Ishikawa (cell line): ENCODE measurements at regions not wholly inside any gene's neighbourhood (a gene's known extent, or its start where the extent isn't known, plus 50 kb on each side); places are given as distances from the start of the nearest gene placed in this dataset.

Experiments used
- CEBPB ChIP-seq: IDR thresholded peaks from 2 replicates; pipeline ENCODE4 v1.6.1; 2012
- CREB1 ChIP-seq: IDR thresholded peaks from 2 replicates; pipeline ENCODE4 v1.6.1; 2012; ENCODE audit warnings: low read depth
- EGR1 ChIP-seq: IDR thresholded peaks from 2 replicates; pipeline ENCODE4 v1.6.1; 2012
- EP300 ChIP-seq: IDR thresholded peaks from 2 replicates; pipeline ENCODE4 v1.6.1; 2012; ENCODE audit warnings: borderline replicate concordance
- FOXM1 ChIP-seq: IDR thresholded peaks from 2 replicates; pipeline ENCODE4 v1.6.1; 2012; ENCODE audit warnings: low read depth, borderline replicate concordance
- MAX ChIP-seq: IDR thresholded peaks from 2 replicates; pipeline ENCODE4 v1.6.1; 2012
- NFIC ChIP-seq: IDR thresholded peaks from 2 replicates; pipeline ENCODE4 v1.6.1; 2012
- RAD21 ChIP-seq: IDR thresholded peaks from 2 replicates; pipeline ENCODE4 v1.6.1; 2012; ENCODE audit warnings: low read depth
- REST ChIP-seq: IDR thresholded peaks from 2 replicates; pipeline ENCODE4 v1.6.1; 2012; ENCODE audit warnings: low read depth, mild to moderate bottlenecking
- TAF1 ChIP-seq: IDR thresholded peaks from 2 replicates; pipeline ENCODE4 v1.6.1; 2012; ENCODE audit warnings: low read depth, mild to moderate bottlenecking
- TCF12 ChIP-seq: IDR thresholded peaks from 2 replicates; pipeline ENCODE4 v1.6.1; 2012; ENCODE audit warnings: low read depth
- TEAD4 ChIP-seq: IDR thresholded peaks from 2 replicates; pipeline ENCODE4 v1.6.1; 2012
- USF1 ChIP-seq: IDR thresholded peaks from 2 replicates; pipeline ENCODE4 v1.6.1; 2012
- YY1 ChIP-seq: IDR thresholded peaks from 2 replicates; pipeline ENCODE4 v1.6.1; 2012; ENCODE audit warnings: low read depth
- ZBTB7A ChIP-seq: IDR thresholded peaks from 2 replicates; pipeline ENCODE4 v1.6.1; 2012; ENCODE audit warnings: low read depth

GRCh38 chr2:228625481-228625880 is 444.0 kb upstream of the SPHKAP start:
- TF ChIP-seq CREB1 (no peak), TEAD4 (no peak), REST (no peak), YY1 (no peak), RAD21 (no peak), FOXM1 (no peak), TCF12 (no peak), EP300 (no peak), USF1 (no peak), CEBPB (no peak), EGR1 (no peak), TAF1 (no peak)

- TF ChIP-seq FOXM1, result no peak
- no peak for TF ChIP-seq NFIC
- no peak for TF ChIP-seq RAD21
Observed at GRCh38 chr2:228624733-228625132, 443.2 kb upstream of the SPHKAP start.

GRCh38 chr2:228615496-228615895 is 434.0 kb upstream of the SPHKAP start:
- TF ChIP-seq TAF1 (no peak), FOXM1 (no peak), CEBPB (no peak), MAX (no peak), RAD21 (no peak), ZBTB7A (no peak), CREB1 (no peak), USF1 (no peak), EP300 (no peak), TEAD4 (no peak), EGR1 (no peak), YY1 (no peak), TCF12 (no peak), NFIC (no peak), REST (no peak)

- TF ChIP-seq TCF12, result no peak
- TF ChIP-seq MAX, result no peak
Observed at GRCh38 chr2:228614741-228615140, 433.3 kb upstream of the SPHKAP start.

- TF ChIP-seq REST (no peak), YY1 (no peak), CREB1 (no peak), TEAD4 (no peak), RAD21 (no peak), EGR1 (no peak), MAX (no peak), ZBTB7A (no peak), TCF12 (no peak), TAF1 (no peak), USF1 (no peak), NFIC (no peak)
Observed at GRCh38 chr2:228613133-228613850, 431.8 kb upstream of the SPHKAP start.
